Lower leg skin (tissue), 4 donors: ENCODE measurements at regions not wholly inside any gene's neighbourhood (a gene's known extent, or its start where the extent isn't known, plus 50 kb on each side); places are given as distances from the start of the nearest gene placed in this dataset.

Experiments
- DNase-seq, 2 donors: peaks; one replicate each; pipeline ENCODE4 v3.0.0-alpha.2; 2019; ENCODE audit warnings: low spot score in 2 of 2
- H3K4me3 ChIP-seq: fragments of 200-600 bp; sonication (generic); 2 replicates; pipeline ENCODE4 v1.5.1; 2017; ENCODE audit warnings: mild to moderate bottlenecking, low read depth; ENCODE audit not compliant: poor library complexity, severe bottlenecking
- CTCF ChIP-seq, 3 donors: fragments of 450-650 bp; IDR thresholded peaks; one replicate each; pipeline ENCODE4 v1.5.1; 2016; ENCODE audit warnings: antibody characterized with exemption in 3 of 3, mild to moderate bottlenecking in 3 of 3, moderate library complexity in 2 of 3
- POLR2A ChIP-seq, 2 donors: fragments of 450-650 bp; IDR thresholded peaks; one replicate each; pipeline ENCODE4 v1.6.1; 2016 to 2017; ENCODE audit warnings: antibody characterized with exemption in 2 of 2, mild to moderate bottlenecking in 1 of 2, moderate library complexity in 1 of 2
- WGBS, 2 donors: methylation state at CpG; one replicate each; pipeline ENCODE4 v1.1.5; 2018; 5-methylcytosine and 5-hydroxymethylcytosine counted together
- intact Hi-C: fragments of 100-400 bp; cut with DNase I; formaldehyde crosslinking; loops from one replicate; pipeline ENCODE4 v1.15.0; 2023; ENCODE audit warnings: low total_unique reads

GRCh38 chr4:62327612-62328297 is 1127.6 kb downstream of the ADGRL3 start:
- intact Hi-C loops, result no loop called here
- 52 to 66% methylated on average over 1 of the region's 1 CpG for WGBS, 2 donors
- DNase-seq, result no peak
- H3K4me3 ChIP-seq, result no peak overlapping the region
- TF ChIP-seq POLR2A (IDR thresholded peaks at IDR 0.05) (no peak), CTCF (IDR thresholded peaks at IDR 0.05) (no peak)

- WGBS, 2 donors, result 58 to 68% methylated on average over 1 of the region's 1 CpG
- DNase-seq, result no peak
- no peak for TF ChIP-seq POLR2A (IDR thresholded peaks at IDR 0.05)
- no peak for TF ChIP-seq CTCF (IDR thresholded peaks at IDR 0.05)
- H3K4me3 ChIP-seq, result no peak overlapping the region
- intact Hi-C loops, result no loop called here
These were observed 1124.1 kb downstream of the ADGRL3 start for GRCh38 chr4:62324215-62324614.

- H3K4me3 ChIP-seq, result no peak overlapping the region
- 66 to 74% methylated on average over 7 of the region's 7 CpGs for WGBS, 2 donors
- no peak for TF ChIP-seq CTCF (IDR thresholded peaks at IDR 0.05)
- TF ChIP-seq POLR2A (IDR thresholded peaks at IDR 0.05), result no peak
- no peak for DNase-seq
- intact Hi-C loops, result no loop called here
These were observed 1120.5 kb downstream of the ADGRL3 start for GRCh38 chr4:62320612-62321011.

GRCh38 chr4:62302710-62303109 is 1102.6 kb downstream of the ADGRL3 start:
- intact Hi-C loops, result no loop called here
- DNase-seq, result no peak
- WGBS, 2 donors, result 88 to 100% methylated on average over 1 of the region's 1 CpG
- H3K4me3 ChIP-seq, result no peak overlapping the region
- TF ChIP-seq POLR2A (IDR thresholded peaks at IDR 0.05) (no peak), CTCF (IDR thresholded peaks at IDR 0.05) (no peak)

- WGBS, 2 donors, result 58 to 65% methylated on average over 3 of the region's 3 CpGs
- TF ChIP-seq CTCF (IDR thresholded peaks at IDR 0.05) (no peak), POLR2A (IDR thresholded peaks at IDR 0.05) (no peak)
- no peak overlapping the region for H3K4me3 ChIP-seq
- DNase-seq, result no peak
- intact Hi-C loops, result no loop called here
These were observed 1101.4 kb downstream of the ADGRL3 start for GRCh38 chr4:62301500-62301899.

GRCh38 chr4:62293551-62293950 is 1093.4 kb downstream of the ADGRL3 start:
- no peak for DNase-seq
- WGBS, 2 donors, result 85 to 91% methylated on average over 2 of the region's 2 CpGs
- H3K4me3 ChIP-seq, result no peak overlapping the region
- intact Hi-C loops, result no loop called here
- TF ChIP-seq POLR2A (IDR thresholded peaks at IDR 0.05), result no peak
